Osteocyte (in vitro differentiated cells): ENCODE measurements at regions not wholly inside any gene's neighbourhood (a gene's known extent, or its start where the extent isn't known, plus 50 kb on each side); places are given as distances from the start of the nearest gene placed in this dataset.

Source experiments
- DNase-seq: peaks from one replicate; pipeline ENCODE4 v3.0.0; 2021; ENCODE audit warnings: mixed read lengths; ENCODE audit not compliant: unreplicated experiment; ENCODE audit errors: extremely low spot score
- H3K27ac Mint-ChIP-seq: one replicate; pipeline ENCODE4 v1.8.0; 2021; ENCODE audit warnings: mild to moderate bottlenecking, mixed read lengths; ENCODE audit not compliant: unreplicated experiment
- H3K27me3 Mint-ChIP-seq: one replicate; pipeline ENCODE4 v1.8.0; 2021; ENCODE audit warnings: mixed read lengths; ENCODE audit not compliant: unreplicated experiment
- H3K36me3 Mint-ChIP-seq: one replicate; pipeline ENCODE4 v1.8.0; 2021; ENCODE audit warnings: mixed read lengths; ENCODE audit not compliant: unreplicated experiment
- H3K4me1 Mint-ChIP-seq: one replicate; pipeline ENCODE4 v1.8.0; 2021; ENCODE audit warnings: mixed read lengths; ENCODE audit not compliant: unreplicated experiment
- H3K4me3 Mint-ChIP-seq: one replicate; pipeline ENCODE4 v1.8.0; 2021; ENCODE audit warnings: mild to moderate bottlenecking, moderate library complexity, mixed read lengths; ENCODE audit not compliant: unreplicated experiment
- H3K9me3 Mint-ChIP-seq: one replicate; pipeline ENCODE4 v1.8.0; 2021; ENCODE audit warnings: mixed read lengths; ENCODE audit not compliant: unreplicated experiment
- CTCF ChIP-seq: fragments of 200-600 bp; sonication (generic); IDR thresholded peaks from 2 replicates; pipeline ENCODE4 v1.5.0; 2021; ENCODE audit warnings: antibody characterized with exemption, mild to moderate bottlenecking, moderate library complexity

GRCh38 chr3:30551266-30551665, 55.1 kb upstream of the TGFBR2 start:
- no peak for DNase-seq
- peaks cover 3% of the 10 kb centered on the region for H3K9me3 Mint-ChIP-seq
- no peak overlapping the region for H3K27ac Mint-ChIP-seq
- no peak for TF ChIP-seq CTCF
- no peaks in the 10 kb centered on the region for H3K27me3 Mint-ChIP-seq
- H3K4me3 Mint-ChIP-seq, result no peak overlapping the region
- H3K36me3 Mint-ChIP-seq, result no peaks in the 10 kb centered on the region
- peaks cover 9% of the 10 kb centered on the region for H3K4me1 Mint-ChIP-seq

- Mint-ChIP-seq H3K27ac (no peak overlapping the region), H3K36me3 (no peaks in the 10 kb centered on the region), H3K4me3 (no peak overlapping the region), H3K9me3 (peaks cover 3% of the 10 kb centered on the region), H3K27me3 (no peaks in the 10 kb centered on the region), H3K4me1 (peaks cover 9% of the 10 kb centered on the region)
- DNase-seq, result no peak
- TF ChIP-seq CTCF, result no peak
Measured at GRCh38 chr3:30551927-30552326, 54.5 kb upstream of the TGFBR2 start.

- DNase-seq, result no peak
- Mint-ChIP-seq H3K36me3 (no peaks in the 10 kb centered on the region), H3K4me1 (peaks cover 9% of the 10 kb centered on the region), H3K9me3 (peaks cover 3% of the 10 kb centered on the region), H3K4me3 (no peak overlapping the region), H3K27ac (no peak overlapping the region), H3K27me3 (no peaks in the 10 kb centered on the region)
- TF ChIP-seq CTCF, result no peak
Measured at GRCh38 chr3:30553641-30554316, 52.6 kb upstream of the TGFBR2 start.

GRCh38 chr3:30554317-30554690, 52.1 kb upstream of the TGFBR2 start:
- TF ChIP-seq CTCF, result no peak
- H3K9me3 Mint-ChIP-seq, result peaks cover 3% of the 10 kb centered on the region
- H3K4me3 Mint-ChIP-seq, result no peak overlapping the region
- no peak for DNase-seq
- H3K4me1 Mint-ChIP-seq, result peaks cover 9% of the 10 kb centered on the region
- no peaks in the 10 kb centered on the region for H3K36me3 Mint-ChIP-seq
- H3K27ac Mint-ChIP-seq, result no peak overlapping the region
- H3K27me3 Mint-ChIP-seq, result no peaks in the 10 kb centered on the region

GRCh38 chr3:30555968-30556367, 50.4 kb upstream of the TGFBR2 start:
- no peak for DNase-seq
- no peaks in the 10 kb centered on the region for H3K36me3 Mint-ChIP-seq
- H3K4me3 Mint-ChIP-seq, result no peak overlapping the region
- no peaks in the 10 kb centered on the region for H3K27me3 Mint-ChIP-seq
- no peak overlapping the region for H3K27ac Mint-ChIP-seq
- peaks cover 3% of the 10 kb centered on the region for H3K9me3 Mint-ChIP-seq
- TF ChIP-seq CTCF, result no peak
- peaks cover 9% of the 10 kb centered on the region for H3K4me1 Mint-ChIP-seq
